ENCODE measurements at regions not wholly inside any gene's neighbourhood (a gene's known extent, or its start where the extent isn't known, plus 50 kb on each side); places are given as distances from the start of the nearest gene placed in this dataset.

GRCh38 chr14:97705107-97705506, 907.9 kb downstream of the VRK1 start:
- intact Hi-C loops (cut with micrococcal nuclease): loop anchor here (2.0 to 10.0 kb wide), 7 partner anchors 20 to 1567 kb away; partner anchors contain the start of gene BCL11B

- intact Hi-C loops (cut with micrococcal nuclease): loop anchor here (2.0 to 10.0 kb wide), 7 partner anchors 19 to 1566 kb away; partner anchors contain the start of gene BCL11B
Measured at GRCh38 chr14:97705976-97706375, 908.8 kb downstream of the VRK1 start.

GRCh38 chr14:97706819-97707218, 909.6 kb downstream of the VRK1 start:
- intact Hi-C loops (cut with micrococcal nuclease): loop anchor here (5.0 to 10.0 kb wide), 6 partner anchors 80 to 1565 kb away; partner anchors contain the start of gene BCL11B

GRCh38 chr14:97707603-97708002, 910.4 kb downstream of the VRK1 start:
- intact Hi-C loops (cut with micrococcal nuclease): loop anchor here (5.0 to 10.0 kb wide), 6 partner anchors 80 to 1565 kb away; partner anchors contain the start of gene BCL11B

GRCh38 chr14:97709552-97709951, 912.4 kb downstream of the VRK1 start:
- intact Hi-C loops (cut with micrococcal nuclease): loop anchor here (5.0 to 10.0 kb wide), 6 partner anchors 78 to 1563 kb away; partner anchors contain the start of gene BCL11B

- intact Hi-C loops (cut with micrococcal nuclease): no loop called here
Measured at GRCh38 chr14:97710726-97711125, 913.5 kb downstream of the VRK1 start.

GRCh38 chr14:97712471-97712870, 915.3 kb downstream of the VRK1 start:
- intact Hi-C loops (cut with micrococcal nuclease): no loop called here

- intact Hi-C loops (cut with micrococcal nuclease): no loop called here
Measured at GRCh38 chr14:97713023-97713422, 915.8 kb downstream of the VRK1 start.

- intact Hi-C loops (cut with micrococcal nuclease): no loop called here
Measured at GRCh38 chr14:97718886-97719442, 921.8 kb downstream of the VRK1 start.

- intact Hi-C loops (cut with micrococcal nuclease): loop anchor here (5.0 kb wide), 4 partner anchors 67 to 278 kb away; no protein-coding TSS in a partner anchor
Measured at GRCh38 chr14:97719931-97720330, 922.7 kb downstream of the VRK1 start.

- intact Hi-C loops (cut with micrococcal nuclease): loop anchor here (5.0 kb wide), 4 partner anchors 64 to 281 kb away; no protein-coding TSS in a partner anchor
Measured at GRCh38 chr14:97723351-97723750, 926.2 kb downstream of the VRK1 start.

- intact Hi-C loops (cut with micrococcal nuclease): loop anchor here (2.0 to 5.0 kb wide), 5 partner anchors 19 to 282 kb away; no protein-coding TSS in a partner anchor
Measured at GRCh38 chr14:97723819-97724218, 926.6 kb downstream of the VRK1 start.

- intact Hi-C loops (cut with micrococcal nuclease): loop anchor here (2.0 to 5.0 kb wide), 5 partner anchors 19 to 282 kb away; no protein-coding TSS in a partner anchor
Measured at GRCh38 chr14:97724265-97724731, 927.1 kb downstream of the VRK1 start.

- intact Hi-C loops (cut with micrococcal nuclease): no loop called here
Measured at GRCh38 chr14:97726676-97727075, 929.5 kb downstream of the VRK1 start.

GRCh38 chr14:97730706-97731105, 933.5 kb downstream of the VRK1 start:
- intact Hi-C loops (cut with micrococcal nuclease): no loop called here

- intact Hi-C loops (cut with micrococcal nuclease): no loop called here
Measured at GRCh38 chr14:97731800-97732199, 934.6 kb downstream of the VRK1 start.

GRCh38 chr14:97747316-97747715, 950.1 kb downstream of the VRK1 start:
- intact Hi-C loops (cut with micrococcal nuclease): no loop called here

- intact Hi-C loops (cut with micrococcal nuclease): no loop called here
Measured at GRCh38 chr14:97748616-97749015, 951.4 kb downstream of the VRK1 start.

- intact Hi-C loops (cut with micrococcal nuclease): no loop called here
Measured at GRCh38 chr14:97757491-97757890, 960.3 kb downstream of the VRK1 start.

GRCh38 chr14:97760050-97760449, 962.9 kb downstream of the VRK1 start:
- intact Hi-C loops (cut with micrococcal nuclease): no loop called here

GRCh38 chr14:97762386-97762785, 965.2 kb downstream of the VRK1 start:
- intact Hi-C loops (cut with micrococcal nuclease): no loop called here

GRCh38 chr14:97771340-97772045, 974.3 kb downstream of the VRK1 start:
- intact Hi-C loops (cut with micrococcal nuclease): no loop called here
